ENCODE measurements at regions not wholly inside any gene's neighbourhood (a gene's known extent, or its start where the extent isn't known, plus 50 kb on each side); places are given as distances from the start of the nearest gene placed in this dataset.

GRCh38 chr18:40485318-40485717 lies 1469.7 kb upstream of the PIK3C3 start:
- Mint-ChIP-seq H3K27ac (no peak overlapping the region), H3K36me3 (ENCODE audit: low read depth) (no peaks in the 10 kb centered on the region), H3K9me3 (no peaks in the 10 kb centered on the region), H3K27me3 (ENCODE audit: insufficient read depth, low read depth, poor library complexity) (no peaks in the 10 kb centered on the region), H3K4me1 (no peaks in the 10 kb centered on the region), H3K4me3 (no peak overlapping the region)
- Histone ChIP-seq H4K20me1 (replicated peaks; ENCODE audit: insufficient read depth) (no peaks in the 10 kb centered on the region), H3K9me2 (ENCODE audit: insufficient read depth) (no peaks in the 10 kb centered on the region), H3K4me1 (ENCODE audit: insufficient read depth) (no peaks in the 10 kb centered on the region), H3K36me3 (ENCODE audit: insufficient read depth) (no peaks in the 10 kb centered on the region), H3K4me3 (no peak overlapping the region), H3K4me2 (no peak overlapping the region), H3K27me3 (ENCODE audit: insufficient read depth) (no peaks in the 10 kb centered on the region), H3K79me2 (replicated peaks; ENCODE audit: insufficient read depth) (no peaks in the 10 kb centered on the region), H3F3A (replicated peaks; ENCODE audit: low read depth) (no peaks in the 10 kb centered on the region), H2AFZ (no peak overlapping the region), H3K27ac (ENCODE audit: low read depth) (no peak overlapping the region)
- no peak for DNase-seq (ENCODE audit: low spot score)
- ATAC-seq, result no peak
- no peak for TF ChIP-seq REST (IDR thresholded peaks at IDR 0.05; ENCODE audit: unreplicated experiment)
- no peak for TF ChIP-seq EZH2 (IDR thresholded peaks at IDR 0.05; ENCODE audit: low read depth, unreplicated experiment)
- TF ChIP-seq EZH2phosphoT487 (IDR thresholded peaks at IDR 0.05; ENCODE audit: unreplicated experiment), result no peak
- no peak for TF ChIP-seq JUNB (IDR thresholded peaks at IDR 0.05; ENCODE audit: unreplicated experiment)
- no peak for TF ChIP-seq CREB1 (CRISPR knock-in tag; IDR thresholded peaks at IDR 0.05; ENCODE audit: low read depth)
- no peak for TF ChIP-seq CTCF (conservative IDR thresholded peaks at IDR 0.05; ENCODE audit: low read depth in 2 of 2)
- no peak for TF ChIP-seq POLR2AphosphoS5 (IDR thresholded peaks at IDR 0.05; ENCODE audit: low read depth)
- TF ChIP-seq ZNF331 (CRISPR knock-in tag; IDR thresholded peaks at IDR 0.05; ENCODE audit: low read depth), result no peak
- TF ChIP-seq, protein P1, sequence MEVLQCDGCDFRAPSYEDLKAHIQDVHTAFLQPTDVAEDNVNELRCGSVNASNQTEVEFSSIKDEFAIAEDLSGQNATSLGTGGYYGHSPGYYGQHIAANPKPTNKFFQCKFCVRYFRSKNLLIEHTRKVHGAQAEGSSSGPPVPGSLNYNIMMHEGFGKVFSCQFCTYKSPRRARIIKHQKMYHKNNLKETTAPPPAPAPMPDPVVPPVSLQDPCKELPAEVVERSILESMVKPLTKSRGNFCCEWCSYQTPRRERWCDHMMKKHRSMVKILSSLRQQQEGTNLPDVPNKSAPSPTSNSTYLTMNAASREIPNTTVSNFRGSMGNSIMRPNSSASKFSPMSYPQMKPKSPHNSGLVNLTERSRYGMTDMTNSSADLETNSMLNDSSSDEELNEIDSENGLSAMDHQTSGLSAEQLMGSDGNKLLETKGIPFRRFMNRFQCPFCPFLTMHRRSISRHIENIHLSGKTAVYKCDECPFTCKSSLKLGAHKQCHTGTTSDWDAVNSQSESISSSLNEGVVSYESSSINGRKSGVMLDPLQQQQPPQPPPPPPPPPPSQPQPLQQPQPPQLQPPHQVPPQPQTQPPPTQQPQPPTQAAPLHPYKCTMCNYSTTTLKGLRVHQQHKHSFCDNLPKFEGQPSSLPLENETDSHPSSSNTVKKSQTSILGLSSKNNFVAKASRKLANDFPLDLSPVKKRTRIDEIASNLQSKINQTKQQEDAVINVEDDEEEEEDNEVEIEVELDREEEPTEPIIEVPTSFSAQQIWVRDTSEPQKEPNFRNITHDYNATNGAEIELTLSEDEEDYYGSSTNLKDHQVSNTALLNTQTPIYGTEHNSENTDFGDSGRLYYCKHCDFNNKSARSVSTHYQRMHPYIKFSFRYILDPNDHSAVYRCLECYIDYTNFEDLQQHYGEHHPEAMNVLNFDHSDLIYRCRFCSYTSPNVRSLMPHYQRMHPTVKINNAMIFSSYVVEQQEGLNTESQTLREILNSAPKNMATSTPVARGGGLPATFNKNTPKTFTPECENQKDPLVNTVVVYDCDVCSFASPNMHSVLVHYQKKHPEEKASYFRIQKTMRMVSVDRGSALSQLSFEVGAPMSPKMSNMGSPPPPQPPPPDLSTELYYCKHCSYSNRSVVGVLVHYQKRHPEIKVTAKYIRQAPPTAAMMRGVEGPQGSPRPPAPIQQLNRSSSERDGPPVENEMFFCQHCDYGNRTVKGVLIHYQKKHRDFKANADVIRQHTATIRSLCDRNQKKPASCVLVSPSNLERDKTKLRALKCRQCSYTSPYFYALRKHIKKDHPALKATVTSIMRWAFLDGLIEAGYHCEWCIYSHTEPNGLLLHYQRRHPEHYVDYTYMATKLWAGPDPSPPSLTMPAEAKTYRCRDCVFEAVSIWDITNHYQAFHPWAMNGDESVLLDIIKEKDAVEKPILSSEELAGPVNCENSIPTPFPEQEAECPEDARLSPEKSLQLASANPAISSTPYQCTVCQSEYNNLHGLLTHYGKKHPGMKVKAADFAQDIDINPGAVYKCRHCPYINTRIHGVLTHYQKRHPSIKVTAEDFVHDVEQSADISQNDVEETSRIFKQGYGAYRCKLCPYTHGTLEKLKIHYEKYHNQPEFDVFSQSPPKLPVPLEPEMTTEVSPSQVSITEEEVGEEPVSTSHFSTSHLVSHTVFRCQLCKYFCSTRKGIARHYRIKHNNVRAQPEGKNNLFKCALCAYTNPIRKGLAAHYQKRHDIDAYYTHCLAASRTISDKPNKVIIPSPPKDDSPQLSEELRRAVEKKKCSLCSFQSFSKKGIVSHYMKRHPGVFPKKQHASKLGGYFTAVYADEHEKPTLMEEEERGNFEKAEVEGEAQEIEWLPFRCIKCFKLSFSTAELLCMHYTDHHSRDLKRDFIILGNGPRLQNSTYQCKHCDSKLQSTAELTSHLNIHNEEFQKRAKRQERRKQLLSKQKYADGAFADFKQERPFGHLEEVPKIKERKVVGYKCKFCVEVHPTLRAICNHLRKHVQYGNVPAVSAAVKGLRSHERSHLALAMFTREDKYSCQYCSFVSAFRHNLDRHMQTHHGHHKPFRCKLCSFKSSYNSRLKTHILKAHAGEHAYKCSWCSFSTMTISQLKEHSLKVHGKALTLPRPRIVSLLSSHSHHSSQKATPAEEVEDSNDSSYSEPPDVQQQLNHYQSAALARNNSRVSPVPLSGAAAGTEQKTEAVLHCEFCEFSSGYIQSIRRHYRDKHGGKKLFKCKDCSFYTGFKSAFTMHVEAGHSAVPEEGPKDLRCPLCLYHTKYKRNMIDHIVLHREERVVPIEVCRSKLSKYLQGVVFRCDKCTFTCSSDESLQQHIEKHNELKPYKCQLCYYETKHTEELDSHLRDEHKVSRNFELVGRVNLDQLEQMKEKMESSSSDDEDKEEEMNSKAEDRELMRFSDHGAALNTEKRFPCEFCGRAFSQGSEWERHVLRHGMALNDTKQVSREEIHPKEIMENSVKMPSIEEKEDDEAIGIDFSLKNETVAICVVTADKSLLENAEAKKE (CRISPR knock-in tag; IDR thresholded peaks at IDR 0.05), result no peak
- no peak for TF ChIP-seq STAT1 (IDR thresholded peaks at IDR 0.05; ENCODE audit: unreplicated experiment)
- TF ChIP-seq ZNF114 (CRISPR knock-in tag; IDR thresholded peaks at IDR 0.05), result no peak
- TF ChIP-seq, protein P2, sequence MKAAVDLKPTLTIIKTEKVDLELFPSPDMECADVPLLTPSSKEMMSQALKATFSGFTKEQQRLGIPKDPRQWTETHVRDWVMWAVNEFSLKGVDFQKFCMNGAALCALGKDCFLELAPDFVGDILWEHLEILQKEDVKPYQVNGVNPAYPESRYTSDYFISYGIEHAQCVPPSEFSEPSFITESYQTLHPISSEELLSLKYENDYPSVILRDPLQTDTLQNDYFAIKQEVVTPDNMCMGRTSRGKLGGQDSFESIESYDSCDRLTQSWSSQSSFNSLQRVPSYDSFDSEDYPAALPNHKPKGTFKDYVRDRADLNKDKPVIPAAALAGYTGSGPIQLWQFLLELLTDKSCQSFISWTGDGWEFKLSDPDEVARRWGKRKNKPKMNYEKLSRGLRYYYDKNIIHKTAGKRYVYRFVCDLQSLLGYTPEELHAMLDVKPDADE (IDR thresholded peaks at IDR 0.05), result no peak
- no peak for TF ChIP-seq NANOG (IDR thresholded peaks at IDR 0.05; ENCODE audit: borderline replicate concordance)

Measured in GM23338 (cell line).